Small intestine (tissue), 7 donors: ENCODE measurements at regions not wholly inside any gene's neighbourhood (a gene's known extent, or its start where the extent isn't known, plus 50 kb on each side); places are given as distances from the start of the nearest gene placed in this dataset.

Experiments
- DNase-seq, 2 donors: peaks; one replicate each; pipeline versions ENCODE4 v3.0.0 to v3.0.0-alpha.2; 2013
- FAIRE-seq: peaks from 2 replicates; lab custom pipeline; 2012; peaks lifted over from hg19 to GRCh38; lab: Jason Lieb, UNC
- H3K27ac ChIP-seq, 3 donors: one replicate each; pipeline ENCODE4 v1.5.1; 2013; ENCODE audit warnings: low read length in 2 of 3, mild to moderate bottlenecking in 2 of 3, control low read depth in 1 of 3, inconsistent platforms in 1 of 3, low read depth in 1 of 3, moderate library complexity in 1 of 3
- H3K27me3 ChIP-seq, 3 donors: one replicate each; pipeline ENCODE4 v1.6.1; 2013; ENCODE audit warnings: low read length in 3 of 3, inconsistent platforms in 1 of 3; ENCODE audit not compliant: control insufficient read depth in 3 of 3, insufficient read depth in 3 of 3
- H3K36me3 ChIP-seq, 3 donors: one replicate each; pipeline ENCODE4 v1.6.1; 2013; ENCODE audit warnings: low read length in 3 of 3, inconsistent platforms in 1 of 3, low read depth in 1 of 3, mild to moderate bottlenecking in 1 of 3, moderate library complexity in 1 of 3; ENCODE audit not compliant: control insufficient read depth in 3 of 3, insufficient read depth in 2 of 3
- H3K4me1 ChIP-seq, 3 donors: one replicate each; pipeline ENCODE4 v1.6.1; 2013; ENCODE audit warnings: low read length in 2 of 3, inconsistent platforms in 1 of 3, low read depth in 1 of 3, mild to moderate bottlenecking in 1 of 3, moderate library complexity in 1 of 3; ENCODE audit not compliant: control insufficient read depth in 3 of 3, insufficient read depth in 2 of 3
- H3K4me3 ChIP-seq, 3 donors: one replicate each; pipeline ENCODE4 v1.5.1; 2013; ENCODE audit warnings: low read length in 3 of 3, control low read depth in 1 of 3, inconsistent platforms in 1 of 3, low read depth in 1 of 3, mild to moderate bottlenecking in 1 of 3, moderate library complexity in 1 of 3
- H3K9me3 ChIP-seq, 2 donors: one replicate each; pipeline ENCODE4 v1.6.1; 2013; ENCODE audit warnings: low read depth in 1 of 2, low read length in 1 of 2; ENCODE audit not compliant: control insufficient read depth in 2 of 2, insufficient read depth in 1 of 2
- WGBS, 3 donors: extraction: QIAGEN DNeasy Blood & Tissue Kit; methylation state at CpG; one replicate each; pipeline ENCODE4 v1.1.7; 2013; 5-methylcytosine and 5-hydroxymethylcytosine counted together
- donor health status: healthy with polysubstance abuse.
- donor health status: control.
- donor health status: control.
- donor health status: Bipolar disorder and iron deficiency.
- donor health status: healthy.

- DNase-seq (no peak), FAIRE-seq (no peak)
- H3K36me3 ChIP-seq, result no peaks in the 10 kb centered on the region
- no peak overlapping the region for H3K4me3 ChIP-seq
- no peaks in the 10 kb centered on the region for H3K27me3 ChIP-seq
- H3K9me3 ChIP-seq, result no peaks in the 10 kb centered on the region
- no peak overlapping the region for H3K27ac ChIP-seq
- H3K4me1 ChIP-seq, result no peaks in the 10 kb centered on the region
Observed at GRCh38 chr3:72476139-72476483, 372.1 kb downstream of the SHQ1 start.

GRCh38 chr3:72475258-72476138, 372.7 kb downstream of the SHQ1 start:
- 85 to 93% (median 91%) methylated on average over 8 of the region's 8 CpGs for WGBS, 3 donors
- FAIRE-seq (no peak), DNase-seq (no peak)
- H3K4me1 ChIP-seq, result no peaks in the 10 kb centered on the region
- H3K36me3 ChIP-seq, result no peaks in the 10 kb centered on the region
- no peak overlapping the region for H3K27ac ChIP-seq
- H3K4me3 ChIP-seq, result no peak overlapping the region
- H3K27me3 ChIP-seq, result no peaks in the 10 kb centered on the region
- H3K9me3 ChIP-seq, result no peaks in the 10 kb centered on the region

- DNase-seq (no peak), FAIRE-seq (no peak)
- H3K36me3 ChIP-seq, result no peaks in the 10 kb centered on the region
- no peaks in the 10 kb centered on the region for H3K27me3 ChIP-seq
- no peaks in the 10 kb centered on the region for H3K9me3 ChIP-seq
- no peaks in the 10 kb centered on the region for H3K4me1 ChIP-seq
- H3K4me3 ChIP-seq, result no peak overlapping the region
- no peak overlapping the region for H3K27ac ChIP-seq
- WGBS, 3 donors, result 89 to 96% (median 91%) methylated on average over 4 of the region's 4 CpGs
Observed at GRCh38 chr3:72474775-72475174, 373.5 kb downstream of the SHQ1 start.

GRCh38 chr3:72473156-72473555, 375.1 kb downstream of the SHQ1 start:
- no peak for DNase-seq
- no peaks in the 10 kb centered on the region for H3K4me1 ChIP-seq
- FAIRE-seq, result no peak

DNA sequence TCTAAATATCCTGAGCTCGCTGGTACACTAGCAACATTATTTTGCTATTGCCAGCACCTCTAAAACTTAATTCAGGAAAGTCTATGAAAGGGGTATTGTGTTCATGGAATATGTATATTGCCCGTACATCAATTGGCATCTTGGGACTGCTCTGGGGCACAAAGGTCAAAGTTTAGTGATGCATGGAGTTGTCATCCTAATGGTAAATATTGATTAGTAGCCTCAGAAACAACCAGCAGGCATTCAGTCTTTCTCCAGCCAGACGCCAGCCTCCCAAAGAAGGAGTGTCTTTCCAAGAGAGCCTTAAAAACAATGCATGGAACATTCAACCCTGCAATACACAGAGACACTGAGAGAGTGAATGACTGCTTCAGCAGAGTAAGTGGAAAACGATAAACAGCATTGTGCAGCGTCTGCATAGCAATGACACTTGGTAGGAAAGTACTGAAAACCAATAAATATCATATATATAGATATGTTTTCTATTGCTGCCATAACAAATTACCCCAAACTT, 377.3 kb downstream of the SHQ1 start:
- Histone ChIP-seq H3K4me1 (no peaks in the 10 kb centered on the region), H3K27ac (no peak overlapping the region), H3K9me3 (no peaks in the 10 kb centered on the region), H3K4me3 (no peak overlapping the region), H3K36me3 (no peaks in the 10 kb centered on the region), H3K27me3 (no peaks in the 10 kb centered on the region)
- 63 to 76% (median 74%) methylated on average over 5 of the region's 5 CpGs for WGBS, 3 donors
- FAIRE-seq, result no peak
- DNase-seq, result no peak

More at GRCh38 chr3:72473156-72473555, 375.1 kb downstream of the SHQ1 start:
- H3K27ac ChIP-seq, result no peak overlapping the region
- H3K4me3 ChIP-seq, result no peak overlapping the region
- no peaks in the 10 kb centered on the region for H3K27me3 ChIP-seq
- WGBS, 3 donors, result 58 to 73% (median 67%) methylated on average over 5 of the region's 5 CpGs
- H3K9me3 ChIP-seq, result no peaks in the 10 kb centered on the region
- H3K36me3 ChIP-seq, result no peaks in the 10 kb centered on the region

GRCh38 chr3:72465853-72466252, 382.4 kb downstream of the SHQ1 start:
- Histone ChIP-seq H3K4me3 (no peak overlapping the region), H3K27ac (no peak overlapping the region), H3K4me1 (no peaks in the 10 kb centered on the region), H3K27me3 (no peaks in the 10 kb centered on the region), H3K9me3 (no peaks in the 10 kb centered on the region), H3K36me3 (no peaks in the 10 kb centered on the region)
- no peak for FAIRE-seq
- WGBS, 3 donors, result 63 to 74% (median 67%) methylated on average over 2 of the region's 2 CpGs
- no peak for DNase-seq

DNA sequence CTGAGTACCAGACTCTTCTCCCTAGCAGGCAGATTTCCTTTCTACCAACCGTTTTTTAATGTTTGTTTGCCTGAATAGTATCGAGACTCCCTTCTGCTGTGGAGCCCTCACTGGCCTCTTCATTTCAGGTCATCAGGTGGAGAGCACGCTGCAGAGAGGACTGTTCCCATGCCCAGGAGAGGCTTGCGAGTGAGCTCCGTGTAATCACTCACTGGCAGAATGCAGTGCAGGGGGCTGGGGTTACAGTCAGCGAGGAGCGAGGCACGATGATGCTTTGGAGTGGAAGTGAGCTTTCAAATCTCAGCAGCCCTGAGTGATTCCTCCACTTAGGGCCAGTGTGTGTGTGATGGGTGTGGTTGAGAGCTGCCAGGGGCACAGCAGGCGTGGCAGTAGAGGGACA, 385.2 kb downstream of the SHQ1 start:
- Histone ChIP-seq H3K36me3 (no peaks in the 10 kb centered on the region), H3K9me3 (no peaks in the 10 kb centered on the region), H3K4me3 (no peak overlapping the region), H3K4me1 (peaks cover 0 to 3% (median 0%) of the 10 kb centered on the region in 3 donors), H3K27ac (no peak overlapping the region), H3K27me3 (no peaks in the 10 kb centered on the region)
- WGBS, 3 donors, result 71 to 75% (median 71%) methylated on average over 9 of the region's 9 CpGs
- FAIRE-seq (no peak), DNase-seq (no peak)

- no peaks in the 10 kb centered on the region for H3K36me3 ChIP-seq
- H3K4me1 ChIP-seq, result peaks cover 0 to 3% (median 0%) of the 10 kb centered on the region in 3 donors
- FAIRE-seq (no peak), DNase-seq (peak; percentile 25 to 39)
- WGBS, 3 donors, result 40 to 48% (median 44%) methylated on average over 6 of the region's 6 CpGs
- no peak overlapping the region for H3K4me3 ChIP-seq
- no peaks in the 10 kb centered on the region for H3K9me3 ChIP-seq
- H3K27me3 ChIP-seq, result no peaks in the 10 kb centered on the region
- no peak overlapping the region for H3K27ac ChIP-seq
Observed at GRCh38 chr3:72462595-72463011, 385.6 kb downstream of the SHQ1 start.
